GM18868 (cell line): ENCODE measurements at regions not wholly inside any gene's neighbourhood (a gene's known extent, or its start where the extent isn't known, plus 50 kb on each side); places are given as distances from the start of the nearest gene placed in this dataset.
"Not testable (repeated sequence)": the region's sequence is repeated elsewhere in the genome, so short reads cannot be mapped to it uniquely, and the experiment has no call there.

Experiments used
- ATAC-seq: cut with Tn5 transposase; IDR thresholded peaks from one replicate; pipeline ENCODE4 v1.9.1; 2021; ENCODE audit warnings: mild to moderate bottlenecking, moderate library complexity; ENCODE audit not compliant: unreplicated experiment

GRCh38 chr16:16991711-16992110 lies 479.0 kb downstream of the XYLT1 start:
- no peak for ATAC-seq

- no peak for ATAC-seq
Observed at GRCh38 chr16:16992975-16993765, 477.6 kb downstream of the XYLT1 start.

- ATAC-seq = no peak
Observed at GRCh38 chr16:16994831-16995230, 475.9 kb downstream of the XYLT1 start.

DNA sequence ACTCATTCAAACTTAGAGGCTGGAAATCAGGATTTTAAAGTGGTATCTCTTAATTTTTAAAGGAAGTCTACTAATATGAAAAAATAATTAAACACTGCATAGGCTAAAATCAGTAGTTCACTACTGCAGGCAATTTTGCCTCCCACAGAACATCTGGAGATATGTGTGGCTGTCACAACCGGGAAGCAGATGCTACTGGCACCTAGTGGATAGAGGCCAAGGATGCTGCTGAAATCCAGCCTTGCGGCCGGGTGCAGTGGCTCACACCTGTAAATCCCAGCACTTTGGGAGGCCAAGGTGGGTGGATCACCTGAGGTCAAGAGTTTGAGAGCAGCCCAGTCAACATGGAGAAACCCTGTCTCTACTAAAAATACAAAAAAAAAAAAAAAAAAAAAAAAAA lies 473.9 kb downstream of the XYLT1 start:
- no peak for ATAC-seq

DNA sequence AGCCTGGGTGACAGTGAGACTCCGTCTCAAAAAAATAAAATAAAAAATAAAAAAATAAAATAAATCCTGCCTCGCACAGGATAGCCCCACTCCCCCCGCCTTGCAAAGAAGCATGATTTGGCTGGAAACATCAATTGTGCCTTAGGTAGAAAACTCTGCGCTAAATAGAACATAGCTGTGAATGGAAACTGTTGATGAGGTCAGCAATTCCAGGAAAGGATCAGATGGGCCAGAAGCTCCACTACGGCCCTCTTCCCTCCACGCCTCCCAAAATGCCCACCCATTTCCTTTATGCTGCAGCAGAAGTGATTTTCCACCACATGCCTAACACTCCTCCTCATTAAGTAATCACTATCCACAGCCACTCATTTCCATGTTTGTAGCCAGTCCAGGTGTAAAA lies 473.4 kb downstream of the XYLT1 start:
- no peak for ATAC-seq

DNA sequence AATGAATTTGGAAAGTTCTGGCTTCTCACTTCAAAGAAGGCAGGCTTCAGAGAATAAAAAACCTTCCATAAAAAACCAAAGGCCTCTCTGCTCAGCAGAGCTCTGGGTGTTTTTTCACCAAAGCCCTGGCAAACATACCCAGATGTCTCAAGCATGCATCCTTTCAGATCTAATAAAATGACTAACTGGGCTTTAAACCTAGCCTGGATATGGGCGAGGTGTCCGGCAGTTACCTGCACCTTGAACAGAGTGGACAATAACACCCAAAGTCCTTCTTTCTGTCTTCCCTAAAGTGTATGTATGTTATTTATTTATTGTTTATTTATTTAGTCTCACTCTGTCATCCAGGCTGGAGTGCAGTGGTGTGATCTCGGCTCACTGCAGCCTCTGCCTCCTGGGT lies 469.3 kb downstream of the XYLT1 start:
- no peak for ATAC-seq

GRCh38 chr16:17002565-17002964 lies 468.2 kb downstream of the XYLT1 start:
- ATAC-seq = no peak

GRCh38 chr16:17005963-17006362 lies 464.8 kb downstream of the XYLT1 start:
- ATAC-seq = not testable (repeated sequence)

DNA sequence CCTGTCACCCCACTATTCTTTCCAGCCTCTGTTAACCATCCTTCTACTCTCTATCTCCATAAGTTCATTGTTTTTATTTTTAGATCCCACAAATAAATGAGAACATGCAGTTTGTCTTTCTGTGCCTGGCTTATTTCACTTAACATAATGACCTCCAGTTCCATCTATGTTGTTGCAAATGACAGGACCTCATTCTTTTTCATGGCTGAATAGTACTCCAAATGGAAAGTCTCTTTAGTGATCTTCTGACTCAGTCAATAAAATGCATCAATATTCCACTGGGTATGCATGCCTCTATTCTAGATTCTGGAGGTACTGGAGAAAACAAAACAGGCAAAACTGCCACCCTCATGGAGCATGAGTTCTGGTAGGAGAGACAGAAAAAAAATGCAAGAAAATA lies 459.0 kb downstream of the XYLT1 start:
- no peak for ATAC-seq

GRCh38 chr16:17013038-17013437 lies 457.7 kb downstream of the XYLT1 start:
- no peak for ATAC-seq

DNA sequence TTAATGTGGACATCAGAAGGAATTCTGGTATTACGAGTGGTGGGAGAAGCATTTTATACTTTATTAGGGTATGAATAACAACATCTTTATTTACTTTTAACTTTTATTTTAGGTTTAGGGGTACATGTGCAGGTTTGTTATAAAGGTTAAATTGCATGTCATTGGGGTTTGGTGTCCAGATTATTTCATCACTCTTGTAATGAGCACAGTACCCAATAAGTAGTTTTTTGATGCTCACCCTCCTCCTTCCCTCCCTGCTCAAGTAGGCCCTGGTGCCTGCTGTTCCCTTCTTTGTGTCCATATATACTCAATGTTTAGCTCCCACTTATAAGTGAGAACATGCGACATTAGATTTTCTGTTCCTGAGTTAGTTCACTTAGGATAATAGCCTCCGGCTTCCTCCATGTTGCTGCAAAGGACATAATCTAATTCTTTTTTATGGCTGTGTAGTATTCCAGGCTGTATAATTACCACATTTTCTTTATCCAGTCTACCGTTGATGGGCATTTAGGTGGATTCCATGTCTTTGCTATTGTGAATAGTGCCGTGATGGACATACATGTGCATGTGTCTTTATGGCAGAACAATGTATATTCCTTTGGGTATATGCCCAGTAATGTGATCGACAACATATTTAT lies 456.2 kb downstream of the XYLT1 start:
- ATAC-seq = no peak

GRCh38 chr16:17015702-17016101 lies 455.1 kb downstream of the XYLT1 start:
- ATAC-seq = no peak

DNA sequence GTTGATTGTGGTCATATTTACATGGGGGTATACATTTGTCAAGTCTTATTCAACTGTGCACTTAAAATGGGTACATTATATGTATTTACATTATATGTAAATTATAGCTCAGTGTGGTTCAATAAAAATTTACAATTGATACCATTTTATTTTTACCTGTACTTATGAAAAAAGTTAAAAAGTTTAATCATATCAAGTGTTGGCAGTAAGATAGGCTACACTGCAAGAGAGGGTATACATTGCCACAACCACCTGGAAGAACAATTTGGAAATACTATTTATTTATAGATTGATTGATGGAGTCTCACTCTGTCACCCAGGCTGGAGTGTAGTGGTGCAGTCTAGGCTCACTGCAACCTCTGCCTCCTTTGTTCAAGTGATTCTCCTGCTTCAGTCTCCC lies 453.3 kb downstream of the XYLT1 start:
- ATAC-seq = no peak

- no peak for ATAC-seq
Observed at GRCh38 chr16:17018585-17018939, 452.2 kb downstream of the XYLT1 start.

GRCh38 chr16:17019366-17019765 lies 451.4 kb downstream of the XYLT1 start:
- ATAC-seq = no peak

GRCh38 chr16:17023606-17024005 lies 447.2 kb downstream of the XYLT1 start:
- no peak for ATAC-seq

- no peak for ATAC-seq
Observed at GRCh38 chr16:17024514-17024913, 446.2 kb downstream of the XYLT1 start.

DNA sequence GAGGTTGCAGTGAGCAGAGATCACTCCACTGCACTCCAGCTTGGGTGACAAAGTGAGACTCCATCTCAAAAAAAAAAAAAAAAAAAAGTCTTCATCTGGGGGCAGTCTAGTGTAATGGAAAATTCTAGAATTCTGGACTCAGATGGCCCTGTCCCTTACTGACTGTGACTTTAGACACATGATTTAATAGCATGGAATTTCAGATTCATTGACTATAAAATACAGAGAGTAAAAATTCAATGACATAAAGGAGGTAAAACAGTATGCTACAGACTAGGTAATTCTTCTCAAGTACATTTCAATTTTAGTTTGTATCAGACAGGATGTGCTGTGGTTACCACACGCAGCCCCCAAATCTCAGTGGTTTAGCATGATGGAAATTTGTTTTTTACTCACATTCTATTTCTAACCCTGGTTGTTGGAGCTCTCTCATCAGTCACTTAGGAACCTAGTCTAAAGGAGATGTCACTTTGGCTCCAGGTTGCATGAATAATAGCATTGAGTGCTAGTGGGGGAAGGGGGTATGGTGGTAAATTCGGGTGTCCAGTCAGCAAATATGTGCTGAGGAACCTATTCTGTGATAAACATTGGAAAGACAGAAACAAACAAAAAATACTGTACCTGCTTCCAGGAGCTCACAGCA lies 444.0 kb downstream of the XYLT1 start:
- ATAC-seq = peak; percentile 80

GRCh38 chr16:17027488-17028129 lies 443.2 kb downstream of the XYLT1 start:
- peak; percentile 52 for ATAC-seq

DNA sequence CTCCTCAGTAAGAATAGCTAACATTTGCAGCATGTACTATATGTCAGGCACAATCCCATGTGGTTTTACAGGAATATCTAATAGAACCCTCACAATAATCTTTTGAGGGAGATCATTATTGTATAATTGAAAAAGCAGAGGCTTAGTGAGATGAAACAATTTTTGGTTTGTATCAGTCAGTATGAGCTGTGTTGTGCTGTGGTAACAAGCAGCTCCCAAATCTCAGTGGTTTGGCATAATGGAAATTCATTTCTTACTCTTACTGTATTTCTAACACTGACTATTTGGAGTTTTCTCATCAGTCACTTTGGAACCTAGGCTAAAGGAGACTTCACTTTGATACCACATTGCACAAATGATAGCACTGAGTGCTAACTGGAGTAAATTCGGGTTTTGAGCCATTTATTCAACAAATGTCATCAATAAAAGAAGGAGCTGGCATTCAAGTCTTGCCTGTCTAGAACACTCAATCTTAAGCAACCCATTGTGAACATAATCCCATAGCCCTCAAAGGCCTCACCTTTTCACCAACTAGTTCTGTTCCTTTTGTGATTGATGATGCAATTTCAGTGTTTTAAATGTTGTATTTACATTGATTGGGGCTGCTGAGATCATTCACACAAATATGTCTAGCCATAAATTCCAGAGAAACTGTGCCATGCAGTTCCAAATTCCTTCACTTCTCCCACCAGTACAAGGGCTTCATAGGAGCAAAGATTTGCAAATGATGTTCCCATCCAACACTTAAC lies 441.0 kb downstream of the XYLT1 start:
- no peak for ATAC-seq
